Left renal cortex interstitium (tissue), 4 donors: ENCODE measurements at regions not wholly inside any gene's neighbourhood (a gene's known extent, or its start where the extent isn't known, plus 50 kb on each side); places are given as distances from the start of the nearest gene placed in this dataset.
A peak's percentile ranks its signal among the peaks of the same experiment; 100 is the strongest.

Source experiments
- DNase-seq, 4 donors: peaks; one replicate each; pipeline ENCODE4 v3.0.0-alpha.2; 2013; ENCODE audit warnings: low read depth in 4 of 4, low spot score in 2 of 4, missing footprints in 1 of 4

- no peak for DNase-seq
Measured at GRCh38 chr13:75061909-75062308, 420.1 kb downstream of the TBC1D4 start.

- no peak for DNase-seq
Measured at GRCh38 chr13:75055296-75055695, 426.7 kb downstream of the TBC1D4 start.

GRCh38 chr13:75052616-75053015 is 429.4 kb downstream of the TBC1D4 start:
- peak in 1 of 4 donors; percentile 12 for DNase-seq

GRCh38 chr13:75050419-75051046 is 431.4 kb downstream of the TBC1D4 start:
- DNase-seq = peak in 1 of 4 donors; percentile 10

GRCh38 chr13:75049735-75050335 is 432.1 kb downstream of the TBC1D4 start:
- no peak for DNase-seq

GRCh38 chr13:75042807-75043206 is 439.2 kb downstream of the TBC1D4 start:
- no peak for DNase-seq

GRCh38 chr13:75038393-75039113 is 443.4 kb downstream of the TBC1D4 start:
- DNase-seq = no peak

- DNase-seq = no peak
Measured at GRCh38 chr13:75025956-75026355, 456.0 kb downstream of the TBC1D4 start.

GRCh38 chr13:75024602-75025001 is 457.4 kb downstream of the TBC1D4 start:
- DNase-seq = no peak

GRCh38 chr13:75023609-75024008 is 458.4 kb downstream of the TBC1D4 start:
- DNase-seq = no peak

- no peak for DNase-seq
Measured at GRCh38 chr13:75021151-75021550, 460.8 kb downstream of the TBC1D4 start.

- no peak for DNase-seq
Measured at GRCh38 chr13:75016225-75016624, 465.7 kb downstream of the TBC1D4 start.

- DNase-seq = no peak
Measured at GRCh38 chr13:75013818-75014217, 468.2 kb downstream of the TBC1D4 start.

GRCh38 chr13:75010941-75011340 is 471.0 kb downstream of the TBC1D4 start:
- DNase-seq = no peak

GRCh38 chr13:75008926-75009325 is 473.0 kb downstream of the TBC1D4 start:
- DNase-seq = no peak

GRCh38 chr13:74990992-74991391 is 491.0 kb downstream of the TBC1D4 start:
- DNase-seq = no peak

GRCh38 chr13:74987124-74987690 is 494.8 kb downstream of the TBC1D4 start:
- DNase-seq = no peak

GRCh38 chr13:74986609-74987008 is 495.4 kb downstream of the TBC1D4 start:
- no peak for DNase-seq

GRCh38 chr13:74979703-74980102 is 502.3 kb downstream of the TBC1D4 start:
- DNase-seq = no peak

- DNase-seq = peak in 1 of 4 donors; percentile 13
Measured at GRCh38 chr13:74978591-74978990, 503.4 kb downstream of the TBC1D4 start.

GRCh38 chr13:74977498-74977897 is 504.5 kb downstream of the TBC1D4 start:
- no peak for DNase-seq

GRCh38 chr13:74975111-74975510 is 506.9 kb downstream of the TBC1D4 start:
- no peak for DNase-seq
